Endothelial cell of umbilical vein (primary cell): ENCODE measurements at regions not wholly inside any gene's neighbourhood (a gene's known extent, or its start where the extent isn't known, plus 50 kb on each side); places are given as distances from the start of the nearest gene placed in this dataset.

Source experiments
- CTCF ChIP-seq, 2 donors: IDR thresholded peaks; 1 replicate in 1 of 2; 2 replicates in 1 of 2; pipeline ENCODE4 v1.5.1; 2011; ENCODE audit warnings: low read length in 2 of 2, mild to moderate bottlenecking in 2 of 2, moderate library complexity in 2 of 2, control low read depth in 1 of 2, inconsistent platforms in 1 of 2, low read depth in 1 of 2; ENCODE audit not compliant: insufficient read depth in 1 of 2; ENCODE audit errors: extremely low read depth in 1 of 2
- EZH2 ChIP-seq: IDR thresholded peaks from 2 replicates; pipeline ENCODE4 v1.6.1; 2012; ENCODE audit warnings: borderline replicate concordance, low read depth, mild to moderate bottlenecking, moderate library complexity, low read length, inconsistent platforms; ENCODE audit not compliant: severe bottlenecking
- FOS ChIP-seq: IDR thresholded peaks from 2 replicates; pipeline ENCODE4 v1.6.1; 2011; ENCODE audit warnings: mild to moderate bottlenecking, low read length, moderate library complexity, borderline replicate concordance; ENCODE audit not compliant: insufficient read depth
- GATA2 ChIP-seq: IDR thresholded peaks from 2 replicates; pipeline ENCODE4 v1.7.0; 2011; ENCODE audit warnings: low read depth, mild to moderate bottlenecking, moderate library complexity, mixed read lengths, low read length; ENCODE audit not compliant: insufficient read length, insufficient read depth
- JUN ChIP-seq: IDR thresholded peaks from 2 replicates; pipeline ENCODE4 v1.6.1; 2011; ENCODE audit warnings: borderline replicate concordance, low read depth; ENCODE audit not compliant: insufficient read length, insufficient read depth
- MAX ChIP-seq: IDR thresholded peaks from 2 replicates; pipeline ENCODE4 v1.6.1; 2011; ENCODE audit not compliant: insufficient read depth, insufficient read length
- MYC ChIP-seq: IDR thresholded peaks from one replicate; pipeline ENCODE4 v1.6.1; 2011; ENCODE audit warnings: mild to moderate bottlenecking, low read depth, low read length
- POLR2A ChIP-seq: IDR thresholded peaks from 2 replicates; pipeline ENCODE4 v1.6.1; 2012; ENCODE audit warnings: low read depth, mild to moderate bottlenecking, control low read depth, low read length
- POLR2AphosphoS5 ChIP-seq: IDR thresholded peaks from 2 replicates; pipeline ENCODE4 v1.6.1; 2012; ENCODE audit warnings: low read depth, mild to moderate bottlenecking, control low read depth, low read length, moderate library complexity; ENCODE audit not compliant: insufficient read depth

- TF ChIP-seq CTCF (IDR thresholded peaks at IDR 0.05; ENCODE audit: extremely low read depth in 1 of 2, insufficient read depth in 1 of 2, low read depth in 1 of 2, low read length in 2 of 2) = no peak
- TF ChIP-seq FOS = no peak
- TF ChIP-seq POLR2AphosphoS5 = no peak
- no peak for TF ChIP-seq POLR2A
- no peak for TF ChIP-seq EZH2
- no peak for TF ChIP-seq JUN
- no peak for TF ChIP-seq MYC
- TF ChIP-seq MAX = no peak
- TF ChIP-seq GATA2 = no peak
These were observed 97.5 kb upstream of the GATB start for GRCh38 chr4:151858356-151858755.
